Astrocyte (in vitro differentiated cells and primary cell): ENCODE measurements at regions not wholly inside any gene's neighbourhood (a gene's known extent, or its start where the extent isn't known, plus 50 kb on each side); places are given as distances from the start of the nearest gene placed in this dataset.

ENCODE experiments used
- DNase-seq: peaks from one replicate; pipeline ENCODE4 v3.0.0-alpha.2; 2010; ENCODE audit warnings: low read depth
- FAIRE-seq: peaks from 2 replicates; lab custom pipeline; 2011; peaks lifted over from hg19 to GRCh38; lab: Jason Lieb, UNC
- H2AFZ ChIP-seq: 2 replicates; pipeline ENCODE4 v1.6.0; 2012; ENCODE audit warnings: low read depth, low read length, inconsistent platforms
- H3K27ac ChIP-seq: 2 replicates; pipeline ENCODE4 v1.5.1; 2011; ENCODE audit warnings: low read depth, low read length, inconsistent platforms
- H3K27me3 ChIP-seq: 2 replicates; pipeline ENCODE4 v1.6.0; 2011; ENCODE audit warnings: low read length, inconsistent platforms; ENCODE audit not compliant: insufficient read depth
- H3K36me3 ChIP-seq: 2 replicates; pipeline ENCODE4 v1.5.1; 2011; ENCODE audit warnings: low read length, inconsistent platforms; ENCODE audit not compliant: insufficient read depth
- H3K4me1 ChIP-seq: 2 replicates; pipeline ENCODE4 v1.5.1; 2011; ENCODE audit warnings: low read length, inconsistent platforms; ENCODE audit not compliant: insufficient read depth
- H3K4me2 ChIP-seq: 2 replicates; pipeline ENCODE4 v1.6.0; 2012; ENCODE audit warnings: low read length, inconsistent platforms
- H3K4me3 ChIP-seq: 2 replicates; pipeline ENCODE4 v1.5.1; 2011; ENCODE audit warnings: low read depth, mild to moderate bottlenecking, low read length, inconsistent platforms; ENCODE audit not compliant: insufficient read depth
- H3K79me2 ChIP-seq: 2 replicates; pipeline ENCODE4 v1.6.0; 2012; ENCODE audit warnings: mild to moderate bottlenecking, low read length, inconsistent platforms; ENCODE audit not compliant: insufficient read depth
- H3K9ac ChIP-seq: 2 replicates; pipeline ENCODE4 v1.6.0; 2012; ENCODE audit warnings: mild to moderate bottlenecking, low read length, inconsistent platforms
- H3K9me3 ChIP-seq: 2 replicates; pipeline ENCODE4 v1.5.1; 2012; ENCODE audit warnings: low read depth, mild to moderate bottlenecking, low read length, inconsistent platforms; ENCODE audit not compliant: insufficient read depth
- H4K20me1 ChIP-seq: 2 replicates; pipeline ENCODE4 v1.6.0; 2012; ENCODE audit warnings: low read length, inconsistent platforms; ENCODE audit not compliant: insufficient read depth
- H3K27ac Mint-ChIP-seq: one replicate; pipeline ENCODE4 v1.8.0; 2021; ENCODE audit warnings: mild to moderate bottlenecking, mixed read lengths; ENCODE audit not compliant: unreplicated experiment
- H3K27me3 Mint-ChIP-seq: one replicate; pipeline ENCODE4 v1.8.0; 2021; ENCODE audit warnings: low read depth, mixed read lengths; ENCODE audit not compliant: unreplicated experiment
- H3K36me3 Mint-ChIP-seq: one replicate; pipeline ENCODE4 v1.8.0; 2021; ENCODE audit warnings: low read depth, mixed read lengths; ENCODE audit not compliant: unreplicated experiment
- H3K4me1 Mint-ChIP-seq: one replicate; pipeline ENCODE4 v1.8.0; 2021; ENCODE audit warnings: low read depth, mixed read lengths; ENCODE audit not compliant: unreplicated experiment
- H3K4me3 Mint-ChIP-seq: one replicate; pipeline ENCODE4 v1.8.0; 2021; ENCODE audit warnings: mild to moderate bottlenecking, moderate library complexity, mixed read lengths; ENCODE audit not compliant: unreplicated experiment
- H3K9me3 Mint-ChIP-seq: one replicate; pipeline ENCODE4 v1.8.0; 2021; ENCODE audit warnings: mild to moderate bottlenecking, mixed read lengths; ENCODE audit not compliant: unreplicated experiment
- EZH2 ChIP-seq: IDR thresholded peaks from 2 replicates; pipeline ENCODE4 v1.6.1; 2012; ENCODE audit warnings: mild to moderate bottlenecking, low read length, inconsistent platforms; ENCODE audit not compliant: insufficient read depth
- TF ChIP-seq, protein P1 (sequence below): IDR thresholded peaks from 2 replicates; pipeline ENCODE4 v1.5.1; 2011; ENCODE audit warnings: low read depth, mild to moderate bottlenecking, inconsistent platforms, low read length, moderate library complexity; ENCODE audit not compliant: insufficient read depth

DNA sequence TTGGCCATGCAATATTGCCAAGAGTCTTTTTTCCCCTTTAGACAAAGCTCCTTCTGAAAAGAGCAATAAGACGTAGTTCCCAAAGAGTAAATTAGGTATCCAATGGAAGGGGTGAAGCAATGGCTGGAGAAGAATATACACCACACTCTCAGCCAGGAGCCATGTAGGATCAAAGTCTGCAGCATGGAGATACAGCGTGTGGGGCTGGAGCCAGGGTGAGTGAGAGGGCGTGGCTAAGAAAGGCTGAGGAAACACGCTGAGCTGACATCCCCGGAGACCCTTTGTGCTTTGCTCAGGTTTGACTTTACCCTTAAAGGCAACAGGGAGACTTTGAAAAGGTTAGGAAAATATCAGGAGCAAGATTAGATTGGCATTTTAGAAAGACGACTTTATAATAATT lies 87.1 kb upstream of the ELL2 start:
- Histone ChIP-seq H3K4me2 (no peak overlapping the region), H3K9ac (no peak overlapping the region), H3K4me3 (no peak overlapping the region), H3K36me3 (no peaks in the 10 kb centered on the region), H3K9me3 (no peaks in the 10 kb centered on the region), H4K20me1 (no peaks in the 10 kb centered on the region), H2AFZ (peak overlapping the region; percentile 9), H3K27ac (no peak overlapping the region), H3K4me1 (peaks cover 14% of the 10 kb centered on the region), H3K27me3 (no peaks in the 10 kb centered on the region), H3K79me2 (no peaks in the 10 kb centered on the region)
- FAIRE-seq (no peak), DNase-seq (no peak)
- Mint-ChIP-seq H3K4me3 (no peak overlapping the region), H3K9me3 (no peaks in the 10 kb centered on the region), H3K4me1 (peaks cover 1% of the 10 kb centered on the region), H3K27ac (no peak overlapping the region), H3K27me3 (no peaks in the 10 kb centered on the region), H3K36me3 (no peaks in the 10 kb centered on the region)
- no peak for TF ChIP-seq EZH2
- TF ChIP-seq, protein P1, sequence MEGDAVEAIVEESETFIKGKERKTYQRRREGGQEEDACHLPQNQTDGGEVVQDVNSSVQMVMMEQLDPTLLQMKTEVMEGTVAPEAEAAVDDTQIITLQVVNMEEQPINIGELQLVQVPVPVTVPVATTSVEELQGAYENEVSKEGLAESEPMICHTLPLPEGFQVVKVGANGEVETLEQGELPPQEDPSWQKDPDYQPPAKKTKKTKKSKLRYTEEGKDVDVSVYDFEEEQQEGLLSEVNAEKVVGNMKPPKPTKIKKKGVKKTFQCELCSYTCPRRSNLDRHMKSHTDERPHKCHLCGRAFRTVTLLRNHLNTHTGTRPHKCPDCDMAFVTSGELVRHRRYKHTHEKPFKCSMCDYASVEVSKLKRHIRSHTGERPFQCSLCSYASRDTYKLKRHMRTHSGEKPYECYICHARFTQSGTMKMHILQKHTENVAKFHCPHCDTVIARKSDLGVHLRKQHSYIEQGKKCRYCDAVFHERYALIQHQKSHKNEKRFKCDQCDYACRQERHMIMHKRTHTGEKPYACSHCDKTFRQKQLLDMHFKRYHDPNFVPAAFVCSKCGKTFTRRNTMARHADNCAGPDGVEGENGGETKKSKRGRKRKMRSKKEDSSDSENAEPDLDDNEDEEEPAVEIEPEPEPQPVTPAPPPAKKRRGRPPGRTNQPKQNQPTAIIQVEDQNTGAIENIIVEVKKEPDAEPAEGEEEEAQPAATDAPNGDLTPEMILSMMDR, result no peak

DNA sequence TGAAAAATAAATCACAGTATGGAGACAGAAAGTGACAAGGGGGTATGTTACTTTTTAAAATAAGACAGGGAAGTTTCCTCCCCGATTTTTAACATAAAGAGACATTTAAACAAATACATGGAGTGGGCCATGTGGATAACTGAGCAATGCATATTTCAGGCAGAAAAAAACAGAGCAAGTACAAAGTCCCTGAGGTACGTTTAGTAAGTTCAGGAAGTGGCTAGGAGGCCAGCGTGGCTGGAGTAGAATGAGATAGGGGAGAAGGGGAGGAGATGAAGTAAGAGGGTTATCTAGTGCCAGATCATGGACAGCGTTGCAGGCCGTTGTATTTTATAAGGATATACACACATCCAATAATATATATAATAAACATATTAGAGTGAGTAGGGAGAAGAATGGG lies 84.2 kb upstream of the ELL2 start:
- H3K4me1 ChIP-seq, result peaks cover 14% of the 10 kb centered on the region

DNA sequence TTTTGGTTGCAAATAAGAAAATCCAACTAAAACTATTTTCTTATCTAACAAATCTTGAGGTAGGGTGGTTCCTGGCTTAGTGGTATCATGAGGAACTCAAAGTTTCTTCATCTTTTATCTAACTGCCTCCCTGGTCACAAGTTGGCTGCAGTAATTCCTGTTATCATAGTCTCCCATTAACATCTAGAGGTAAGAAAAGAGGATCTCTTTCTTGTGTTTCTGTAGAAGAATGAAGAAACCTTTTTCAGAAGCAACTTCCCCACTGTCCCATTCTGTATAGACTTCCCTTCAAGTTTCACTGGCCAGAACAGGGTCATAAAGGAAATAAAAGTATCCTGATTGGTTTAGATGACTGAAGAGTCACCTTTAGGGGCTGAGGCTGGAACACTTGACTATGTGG lies 81.8 kb upstream of the ELL2 start:
- TF ChIP-seq EZH2, result no peak
- TF ChIP-seq, protein P1, result no peak
- H3K9ac ChIP-seq, result no peak overlapping the region
- H4K20me1 ChIP-seq, result no peaks in the 10 kb centered on the region
- Mint-ChIP-seq H3K4me3 (no peak overlapping the region), H3K36me3 (peaks cover 2% of the 10 kb centered on the region), H3K4me1 (no peaks in the 10 kb centered on the region), H3K9me3 (no peaks in the 10 kb centered on the region), H3K27ac (no peak overlapping the region), H3K27me3 (no peaks in the 10 kb centered on the region)
- no peaks in the 10 kb centered on the region for H3K27me3 ChIP-seq
- no peaks in the 10 kb centered on the region for H3K9me3 ChIP-seq
- no peak overlapping the region for H3K4me3 ChIP-seq
- no peaks in the 10 kb centered on the region for H3K79me2 ChIP-seq
- H2AFZ ChIP-seq, result no peak overlapping the region
- no peak for FAIRE-seq
- DNase-seq, result no peak
- no peaks in the 10 kb centered on the region for H3K4me1 ChIP-seq
- H3K36me3 ChIP-seq, result no peaks in the 10 kb centered on the region
- no peak overlapping the region for H3K4me2 ChIP-seq
- no peak overlapping the region for H3K27ac ChIP-seq

More for the DNA sequence above, 84.2 kb upstream of the ELL2 start:
- H3K9me3 ChIP-seq, result no peaks in the 10 kb centered on the region
- no peak overlapping the region for H3K9ac ChIP-seq
- no peaks in the 10 kb centered on the region for H3K27me3 ChIP-seq
- no peak overlapping the region for H3K4me3 ChIP-seq
- FAIRE-seq (no peak), DNase-seq (no peak)
- no peak for TF ChIP-seq EZH2
- TF ChIP-seq, protein P1, result no peak
- H3K27ac Mint-ChIP-seq, result no peak overlapping the region
- no peaks in the 10 kb centered on the region for H3K79me2 ChIP-seq
- H2AFZ ChIP-seq, result no peak overlapping the region
- no peaks in the 10 kb centered on the region for H3K9me3 Mint-ChIP-seq
- no peak overlapping the region for H3K27ac ChIP-seq
- H4K20me1 ChIP-seq, result no peaks in the 10 kb centered on the region
- no peaks in the 10 kb centered on the region for H3K4me1 Mint-ChIP-seq
- no peaks in the 10 kb centered on the region for H3K36me3 ChIP-seq
- no peaks in the 10 kb centered on the region for H3K27me3 Mint-ChIP-seq
- H3K4me3 Mint-ChIP-seq, result no peak overlapping the region
- H3K36me3 Mint-ChIP-seq, result no peaks in the 10 kb centered on the region
- no peak overlapping the region for H3K4me2 ChIP-seq
